B cell (primary cell): ENCODE measurements at regions not wholly inside any gene's neighbourhood (a gene's known extent, or its start where the extent isn't known, plus 50 kb on each side); places are given as distances from the start of the nearest gene placed in this dataset.

Source experiments
- ATAC-seq: fragments of 200-7000 bp; cut with Tn5 transposase; one replicate; pipeline ENCODE4 v1.10.0; 2021; ENCODE audit warnings: low read depth, mild to moderate bottlenecking, moderate number of reproducible peaks, moderate library complexity
- CTCF ChIA-PET: fragments of 350-600 bp; sonication (Branson Sonifier 250); formaldehyde crosslinking; loops from one replicate; lab custom pipeline; 2021; ENCODE audit warnings: antibody characterized with exemption, inconsistent platforms; lab: Charles Lee
- POLR2A ChIA-PET: fragments of 350-600 bp; sonication (Branson Sonifier 250); formaldehyde crosslinking; loops from one replicate; lab custom pipeline; 2021; ENCODE audit warnings: antibody characterized with exemption; lab: Charles Lee
- DNase-seq: peaks from one replicate; pipeline ENCODE4 v3.0.0; 2013
- H2AFZ ChIP-seq: 2 replicates; pipeline ENCODE4 v1.6.1; 2012; ENCODE audit warnings: mild to moderate bottlenecking, low read depth, low read length; ENCODE audit not compliant: insufficient read depth, poor library complexity, severe bottlenecking
- H3K27ac ChIP-seq, 2 donors: 1 replicate in 1 of 2; 2 replicates in 1 of 2; pipeline ENCODE4 v1.5.1; 2012 to 2013; ENCODE audit warnings: low read length in 2 of 2, mild to moderate bottlenecking in 2 of 2, moderate library complexity in 1 of 2
- H3K27me3 ChIP-seq, 4 experiments: fragments of 200-600 bp in 1 of 4; sonication (generic) in 1 of 4; replicated peaks in 1 of 4; 1 replicate in 2 of 4; 2 replicates in 2 of 4; pipeline versions ENCODE4 v1.6.1 to v1.7.0; 2013 to 2016; ENCODE audit warnings: low read length in 3 of 4, mild to moderate bottlenecking in 2 of 4, mixed read lengths in 1 of 4, moderate library complexity in 1 of 4; ENCODE audit not compliant: insufficient read depth in 4 of 4, control insufficient read depth in 3 of 4; ENCODE audit errors: control extremely low read depth in 1 of 4
- H3K36me3 ChIP-seq, 2 experiments: replicated peaks in 1 of 2; 1 replicate in 1 of 2; 2 replicates in 1 of 2; pipeline versions ENCODE4 v1.6.1 to v1.7.1; 2013; ENCODE audit warnings: low read length in 1 of 2; ENCODE audit not compliant: insufficient read depth in 2 of 2, control insufficient read depth in 1 of 2; ENCODE audit errors: control extremely low read depth in 1 of 2, extremely low read depth in 1 of 2
- H3K4me1 ChIP-seq, 2 donors: fragments of 200-600 bp in 1 of 2; sonication (generic) in 1 of 2; 1 replicate in 1 of 2; 2 replicates in 1 of 2; pipeline versions ENCODE4 v1.5.1 to v1.6.1; 2013 to 2017; ENCODE audit warnings: low read length in 2 of 2; ENCODE audit not compliant: control insufficient read depth in 2 of 2, insufficient read depth in 2 of 2
- H3K4me2 ChIP-seq: replicated peaks from 2 replicates; pipeline ENCODE3; 2012; ENCODE audit warnings: mild to moderate bottlenecking, low read depth, low read length; ENCODE audit not compliant: poor library complexity, severe bottlenecking
- H3K4me3 ChIP-seq, 5 experiments: fragments of 200-600 bp in 1 of 5; sonication (generic) in 1 of 5; 1 replicate in 3 of 5; 2 replicates in 2 of 5; pipeline versions ENCODE4 v1.5.1 to v1.7.0; 2011 to 2016; ENCODE audit warnings: low read length in 4 of 5, mild to moderate bottlenecking in 4 of 5, low read depth in 2 of 5, control low read depth in 1 of 5, moderate library complexity in 1 of 5; ENCODE audit not compliant: insufficient read depth in 1 of 5; ENCODE audit errors: control extremely low read depth in 1 of 5, extremely low read depth in 1 of 5
- H3K79me2 ChIP-seq: fragments of 200-600 bp; sonication (generic); one replicate; pipeline ENCODE4 v1.6.0; 2016; ENCODE audit warnings: low read length; ENCODE audit not compliant: control insufficient read depth, insufficient read depth
- H3K9ac ChIP-seq: fragments of 200-600 bp; sonication (generic); 2 replicates; pipeline ENCODE4 v1.6.1; 2017; ENCODE audit warnings: mild to moderate bottlenecking, low read length, moderate library complexity
- H3K9me3 ChIP-seq, 3 donors: one replicate each; pipeline versions ENCODE4 v1.6.1 to v1.7.1; 2013; ENCODE audit warnings: low read length in 2 of 3; ENCODE audit not compliant: control insufficient read depth in 2 of 3, insufficient read depth in 1 of 3; ENCODE audit errors: control extremely low read depth in 1 of 3
- H4K20me1 ChIP-seq: 2 replicates; pipeline ENCODE4 v1.6.0; 2012; ENCODE audit warnings: mild to moderate bottlenecking, low read length; ENCODE audit not compliant: insufficient read depth, control insufficient read depth, poor library complexity, severe bottlenecking
- H3K27ac Mint-ChIP-seq: one replicate; pipeline ENCODE4 v1.8.0; 2021; ENCODE audit warnings: mixed read lengths
- H3K27me3 Mint-ChIP-seq: one replicate; pipeline ENCODE4 v1.8.0; 2021; ENCODE audit warnings: mixed read lengths
- H3K4me1 Mint-ChIP-seq: one replicate; pipeline ENCODE4 v1.8.0; 2021; ENCODE audit warnings: mixed read lengths
- H3K4me3 Mint-ChIP-seq: one replicate; pipeline ENCODE4 v1.8.0; 2021; ENCODE audit warnings: mixed read lengths
- H3K9me3 Mint-ChIP-seq: one replicate; pipeline ENCODE4 v1.8.0; 2022; ENCODE audit warnings: mixed read lengths; ENCODE audit not compliant: insufficient read depth
- EZH2 ChIP-seq: IDR thresholded peaks from 2 replicates; pipeline ENCODE4 v1.6.1; 2012; ENCODE audit warnings: borderline replicate concordance, low read depth, mild to moderate bottlenecking, moderate library complexity, low read length; ENCODE audit not compliant: insufficient read depth, poor library complexity, severe bottlenecking
- WGBS: methylation state at CpG from one replicate; pipeline ENCODE4 v1.1.5; 2013; ENCODE audit warnings: missing lambda C conversion rate; ENCODE audit not compliant: insufficient coverage; 5-methylcytosine and 5-hydroxymethylcytosine counted together
- intact Hi-C: fragments of 100-400 bp; cut with micrococcal nuclease; formaldehyde crosslinking; loops from one replicate; pipeline ENCODE4 v1.10.0; 2022
- TF ChIP-seq, protein P1 (sequence below): fragments of 200-600 bp; IDR thresholded peaks from one replicate; pipeline ENCODE4 v1.8.0; 2022; ENCODE audit warnings: antibody characterized with exemption, mild to moderate bottlenecking

GRCh38 chr7:24214670-24215069, 69.3 kb upstream of the NPY start:
- TF ChIP-seq EZH2: no peak
- TF ChIP-seq, protein P1, sequence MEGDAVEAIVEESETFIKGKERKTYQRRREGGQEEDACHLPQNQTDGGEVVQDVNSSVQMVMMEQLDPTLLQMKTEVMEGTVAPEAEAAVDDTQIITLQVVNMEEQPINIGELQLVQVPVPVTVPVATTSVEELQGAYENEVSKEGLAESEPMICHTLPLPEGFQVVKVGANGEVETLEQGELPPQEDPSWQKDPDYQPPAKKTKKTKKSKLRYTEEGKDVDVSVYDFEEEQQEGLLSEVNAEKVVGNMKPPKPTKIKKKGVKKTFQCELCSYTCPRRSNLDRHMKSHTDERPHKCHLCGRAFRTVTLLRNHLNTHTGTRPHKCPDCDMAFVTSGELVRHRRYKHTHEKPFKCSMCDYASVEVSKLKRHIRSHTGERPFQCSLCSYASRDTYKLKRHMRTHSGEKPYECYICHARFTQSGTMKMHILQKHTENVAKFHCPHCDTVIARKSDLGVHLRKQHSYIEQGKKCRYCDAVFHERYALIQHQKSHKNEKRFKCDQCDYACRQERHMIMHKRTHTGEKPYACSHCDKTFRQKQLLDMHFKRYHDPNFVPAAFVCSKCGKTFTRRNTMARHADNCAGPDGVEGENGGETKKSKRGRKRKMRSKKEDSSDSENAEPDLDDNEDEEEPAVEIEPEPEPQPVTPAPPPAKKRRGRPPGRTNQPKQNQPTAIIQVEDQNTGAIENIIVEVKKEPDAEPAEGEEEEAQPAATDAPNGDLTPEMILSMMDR: no peak
- Histone ChIP-seq H3K4me1 (no peaks in the 10 kb centered on the region), H3K27me3 (no peaks in the 10 kb centered on the region), H4K20me1 (no peaks in the 10 kb centered on the region), H3K9ac (no peak overlapping the region), H2AFZ (no peak overlapping the region), H3K4me2 (no peak overlapping the region), H3K27ac (no peak overlapping the region), H3K4me3 (no peak overlapping the region), H3K9me3 (peaks cover 0 to 3% (median 0%) of the 10 kb centered on the region in 3 donors), H3K36me3 (no peaks in the 10 kb centered on the region), H3K79me2 (no peaks in the 10 kb centered on the region)
- Mint-ChIP-seq H3K4me3 (no peak overlapping the region), H3K9me3 (no peaks in the 10 kb centered on the region), H3K4me1 (no peaks in the 10 kb centered on the region), H3K27me3 (peaks cover 14% of the 10 kb centered on the region), H3K27ac (no peak overlapping the region)
- CTCF ChIA-PET: no interaction called here
- ATAC-seq (no peak), DNase-seq (no peak)
- POLR2A ChIA-PET: no interaction called here
- WGBS: no CpG with 5 or more reads among the region's 4 CpGs
- intact Hi-C loops: no loop called here

DNA sequence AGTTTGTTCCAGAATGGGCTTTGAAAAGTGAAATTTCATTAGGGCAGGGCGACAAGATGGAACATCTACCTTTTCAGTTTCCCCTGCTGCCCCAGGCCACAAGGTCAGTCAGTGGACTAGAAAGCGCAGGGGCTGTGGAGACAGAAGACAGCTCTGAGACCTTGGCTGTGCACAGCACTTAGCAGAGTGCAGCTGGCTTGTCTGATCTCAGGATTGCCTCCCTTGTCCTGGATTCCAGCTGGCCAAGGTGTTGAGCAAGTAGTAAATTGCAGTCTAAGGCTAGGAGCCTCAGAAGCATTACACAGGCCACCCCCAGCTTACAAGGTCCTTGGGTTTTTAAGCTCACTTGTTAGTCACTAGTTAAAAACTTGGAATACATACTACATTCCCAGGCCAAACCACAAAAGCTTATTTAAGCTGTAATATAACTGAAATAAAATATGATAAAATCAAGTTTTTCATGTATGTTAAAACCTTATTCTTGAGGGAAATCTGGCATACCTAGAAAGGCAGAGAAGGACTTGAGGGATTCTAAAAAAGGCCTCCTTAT, 67.3 kb upstream of the NPY start:
- no peaks in the 10 kb centered on the region for H3K9me3 Mint-ChIP-seq
- ATAC-seq (no peak), DNase-seq (no peak)
- Histone ChIP-seq H3K79me2 (no peaks in the 10 kb centered on the region), H3K9ac (no peak overlapping the region), H3K9me3 (peaks cover 0 to 3% (median 0%) of the 10 kb centered on the region in 3 donors), H3K36me3 (no peaks in the 10 kb centered on the region), H3K4me2 (no peak overlapping the region), H3K4me3 (no peak overlapping the region), H3K27me3 (no peaks in the 10 kb centered on the region), H3K4me1 (no peaks in the 10 kb centered on the region), H4K20me1 (no peaks in the 10 kb centered on the region), H3K27ac (no peak overlapping the region), H2AFZ (no peak overlapping the region)
- intact Hi-C loops: no loop called here
- no peak overlapping the region for H3K27ac Mint-ChIP-seq
- WGBS: 90% methylated on average over 2 of the region's 2 CpGs
- no peak overlapping the region for H3K4me3 Mint-ChIP-seq
- TF ChIP-seq EZH2: no peak
- TF ChIP-seq, protein P1: no peak
- peaks cover 16% of the 10 kb centered on the region for H3K27me3 Mint-ChIP-seq
- POLR2A ChIA-PET: no interaction called here
- no peaks in the 10 kb centered on the region for H3K4me1 Mint-ChIP-seq
- CTCF ChIA-PET: interaction anchor here (0.7 kb wide), 1 partner anchor 11 kb away, joined by 3 read pairs; no protein-coding TSS in a partner anchor
